ENCODE measurements at regions not wholly inside any gene's neighbourhood (a gene's known extent, or its start where the extent isn't known, plus 50 kb on each side); places are given as distances from the start of the nearest gene placed in this dataset.

GRCh38 chr13:31853643-31854326, 114.5 kb downstream of the RXFP2 start:
- DNase-seq (ENCODE audit: low read depth) = no peak

DNA sequence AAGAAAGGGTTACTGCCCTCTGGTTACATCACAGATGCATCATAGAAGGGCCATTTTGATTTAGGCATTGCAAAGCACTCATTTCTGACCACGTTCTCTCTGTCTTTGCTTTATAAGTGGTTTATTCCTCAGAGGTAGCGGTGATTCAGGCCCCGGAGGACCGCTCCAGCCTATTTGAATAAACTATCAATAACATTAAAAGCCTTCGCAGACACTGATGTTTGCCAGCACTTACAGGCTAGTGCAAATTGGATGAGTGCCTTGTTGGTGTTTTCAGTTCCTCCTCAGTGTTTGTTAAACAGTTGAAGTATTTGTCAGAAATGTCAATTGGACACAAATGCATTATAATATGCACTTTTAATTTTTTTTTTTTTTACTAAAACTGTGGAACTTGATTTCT, 120.2 kb downstream of the RXFP2 start:
- no peak for DNase-seq (ENCODE audit: low read depth)

GRCh38 chr13:31860002-31860401, 120.7 kb downstream of the RXFP2 start:
- DNase-seq (ENCODE audit: low read depth) = no peak

- DNase-seq (ENCODE audit: low read depth) = no peak
Observed at GRCh38 chr13:31862828-31863227, 123.5 kb downstream of the RXFP2 start.

- DNase-seq (ENCODE audit: low read depth) = no peak
Observed at GRCh38 chr13:31864307-31864706, 125.0 kb downstream of the RXFP2 start.

- no peak for DNase-seq (ENCODE audit: low read depth)
Observed at GRCh38 chr13:31866099-31866498, 126.8 kb downstream of the RXFP2 start.

DNA sequence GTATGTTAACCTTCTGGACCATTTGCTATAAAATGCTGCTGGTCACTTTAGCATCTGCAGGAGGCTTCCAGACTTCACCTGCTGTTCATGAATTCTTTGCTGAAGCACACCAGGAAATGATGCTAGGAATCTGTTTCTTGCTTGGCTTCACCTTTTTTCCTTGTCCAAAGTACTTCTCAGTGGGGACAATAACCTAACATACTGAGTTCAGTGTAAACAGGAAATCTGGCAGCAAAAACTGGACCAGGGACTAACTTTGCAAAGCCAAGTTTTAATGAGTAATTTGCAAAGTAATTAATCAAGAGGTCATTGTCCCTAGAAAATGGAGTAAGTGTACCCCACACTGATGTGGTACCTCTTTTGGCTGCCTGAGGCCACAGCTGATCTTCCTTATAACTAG, 128.4 kb downstream of the RXFP2 start:
- DNase-seq (ENCODE audit: low read depth) = no peak

GRCh38 chr13:31869582-31869981, 130.3 kb downstream of the RXFP2 start:
- no peak for DNase-seq (ENCODE audit: low read depth)

DNA sequence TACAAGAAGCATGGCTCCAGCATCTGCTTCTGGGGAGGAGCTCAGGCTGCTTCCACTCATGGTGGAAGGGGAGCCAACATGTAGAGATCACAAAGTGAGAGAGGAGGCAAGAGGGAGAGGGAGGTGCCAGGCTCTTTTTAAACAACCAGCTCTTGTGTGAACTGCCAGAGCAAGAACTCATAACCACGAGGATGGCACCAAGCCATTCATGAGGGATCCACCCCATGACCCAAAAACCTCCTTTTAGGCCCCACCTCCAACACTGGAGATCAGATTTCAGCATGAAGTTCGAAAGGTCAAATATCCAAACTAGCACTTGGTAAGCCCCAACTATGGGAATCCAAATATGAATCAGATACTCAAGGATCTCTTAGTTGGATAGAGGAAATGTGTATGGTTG, 131.2 kb downstream of the RXFP2 start:
- DNase-seq (ENCODE audit: low read depth) = no peak

DNA sequence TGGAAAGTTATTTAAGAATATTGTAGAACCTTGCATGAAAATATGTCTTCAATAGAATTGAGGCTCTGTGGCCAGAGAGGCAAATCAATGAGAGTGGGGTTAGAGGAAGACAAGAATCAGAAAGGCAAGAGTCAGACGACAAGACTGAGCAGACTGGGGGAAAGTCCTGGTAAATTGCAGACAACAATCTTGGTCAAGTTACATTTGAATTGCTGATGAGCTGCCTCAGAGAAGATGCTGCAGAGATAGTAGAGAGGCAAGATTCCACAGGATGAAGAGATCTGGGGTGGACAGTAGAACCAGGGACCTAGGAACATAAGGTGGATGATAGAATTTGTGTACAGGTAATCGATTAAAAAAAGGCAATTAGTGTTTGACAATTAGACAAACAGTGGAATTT, 133.8 kb downstream of the RXFP2 start:
- no peak for DNase-seq (ENCODE audit: low read depth)

DNA sequence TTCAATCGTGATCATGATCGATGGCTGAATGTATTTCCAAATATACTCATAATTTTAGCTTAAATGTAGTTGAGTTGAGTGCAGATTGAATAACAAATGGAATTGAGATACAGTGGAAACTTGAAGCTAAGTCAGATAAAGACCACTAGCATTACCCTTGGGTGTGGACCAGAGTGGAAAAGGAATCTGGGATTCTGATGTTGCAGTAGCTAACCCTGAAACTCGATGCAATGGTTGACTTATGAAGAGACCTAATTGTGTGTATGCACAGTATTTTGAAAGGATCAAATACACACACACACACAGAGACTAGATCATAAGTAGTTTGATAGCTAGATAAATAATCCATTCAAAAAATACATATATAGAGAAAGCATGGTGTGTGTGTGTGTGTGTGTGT, 135.8 kb downstream of the RXFP2 start:
- no peak for DNase-seq (ENCODE audit: low read depth)

GRCh38 chr13:31878052-31878451, 138.7 kb downstream of the RXFP2 start:
- no peak for DNase-seq (ENCODE audit: low read depth)

DNA sequence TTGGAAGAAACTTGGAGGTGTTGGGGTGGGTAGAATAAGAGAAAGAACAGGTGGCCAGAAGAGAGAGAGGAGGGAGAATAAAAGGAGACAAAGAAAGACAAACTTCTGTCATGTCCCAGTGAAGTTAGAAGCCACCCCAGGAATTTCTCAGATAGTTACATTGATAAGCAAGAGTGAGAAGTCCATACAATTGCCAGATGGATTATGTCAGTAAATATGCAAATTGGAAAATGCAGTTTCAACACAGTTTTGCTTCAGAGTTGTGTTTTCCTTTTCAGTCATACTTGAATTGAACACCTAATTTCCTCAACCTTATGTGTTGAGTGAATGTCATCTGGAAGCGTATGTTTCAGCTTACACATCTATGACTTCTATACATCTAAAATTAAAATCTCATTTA, 139.2 kb downstream of the RXFP2 start:
- DNase-seq (ENCODE audit: low read depth) = no peak

GRCh38 chr13:31878955-31879354, 139.6 kb downstream of the RXFP2 start:
- DNase-seq (ENCODE audit: low read depth) = no peak

GRCh38 chr13:31880851-31881494, 141.6 kb downstream of the RXFP2 start:
- DNase-seq (ENCODE audit: low read depth) = no peak

GRCh38 chr13:31881495-31881882, 142.2 kb downstream of the RXFP2 start:
- DNase-seq (ENCODE audit: low read depth) = no peak

DNA sequence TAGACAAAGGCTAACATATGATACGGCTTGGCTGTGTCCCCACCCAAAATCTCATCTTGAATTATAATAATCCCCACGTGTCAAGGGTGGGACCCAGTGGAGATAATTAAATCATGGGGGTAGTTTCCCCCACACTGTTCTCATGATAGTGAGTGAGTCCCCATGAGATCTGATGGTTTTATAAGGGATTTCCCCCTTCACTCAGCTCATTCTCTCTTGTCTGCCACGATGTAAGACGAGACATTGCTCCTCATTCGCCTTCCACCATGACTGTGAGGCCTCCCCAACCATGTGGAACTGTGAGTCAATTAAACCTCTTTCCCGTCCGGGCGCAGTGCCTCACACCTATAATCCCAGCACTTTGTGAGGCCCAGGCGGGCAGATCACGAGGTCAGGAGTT, 143.5 kb downstream of the RXFP2 start:
- no peak for DNase-seq (ENCODE audit: low read depth)

DNA sequence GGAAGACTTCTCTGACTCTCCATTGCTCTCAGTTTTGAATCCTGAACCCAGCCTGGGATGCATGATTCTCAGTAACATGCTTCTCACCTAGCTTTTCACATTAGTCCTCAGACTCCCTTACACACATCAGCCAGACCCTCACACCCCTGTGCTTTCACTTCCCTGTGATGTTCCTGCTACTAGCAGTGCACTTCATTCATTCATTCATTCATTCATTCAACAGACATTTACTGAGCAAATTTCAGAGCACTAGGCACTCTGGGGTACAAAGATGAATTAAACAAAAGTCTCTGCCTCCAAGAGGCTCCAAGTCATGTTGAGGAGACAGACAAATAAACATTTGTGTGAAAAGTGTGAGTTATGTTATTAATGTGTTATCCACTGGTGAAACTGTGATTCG, 145.2 kb downstream of the RXFP2 start:
- no peak for DNase-seq (ENCODE audit: low read depth)

DNA sequence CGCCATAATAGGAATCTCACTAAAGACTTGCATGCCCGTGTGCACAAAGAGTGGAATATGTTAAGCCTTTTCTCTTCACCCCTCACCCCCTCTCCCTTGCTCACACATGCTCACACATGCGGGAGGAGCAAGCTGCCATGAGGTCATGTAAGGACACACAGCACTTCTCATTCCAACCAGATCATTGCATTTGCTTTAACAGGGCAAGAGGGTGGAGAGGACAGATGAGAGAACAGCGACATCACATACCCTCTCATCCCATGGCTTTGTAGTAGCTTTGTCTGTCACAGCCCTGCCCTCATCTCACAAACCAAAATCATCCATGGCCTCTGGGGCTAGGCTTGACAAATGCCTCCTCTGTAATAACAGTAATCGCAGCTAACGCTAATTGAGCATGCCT, 145.6 kb upstream of the FRY start:
- DNase-seq (ENCODE audit: low read depth) = no peak

DNA sequence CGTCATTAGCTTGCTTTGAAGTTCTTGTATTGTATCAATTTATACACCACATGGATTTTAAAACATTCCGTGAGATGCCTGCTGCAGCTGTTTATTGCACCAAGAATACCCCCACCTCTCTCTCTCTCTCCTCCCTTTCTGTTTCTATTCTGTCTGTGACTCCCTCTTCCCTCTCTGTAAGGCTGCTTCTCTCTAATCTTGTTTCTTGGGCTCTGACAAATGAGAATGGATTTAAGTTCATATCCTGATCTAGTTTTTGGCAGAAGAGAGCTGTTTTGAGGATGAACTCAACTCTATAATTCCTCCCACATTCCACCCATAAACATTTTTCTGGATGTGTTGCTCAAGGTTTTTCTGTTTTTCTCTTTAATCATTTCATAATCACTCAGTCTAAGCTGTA, 144.3 kb upstream of the FRY start:
- DNase-seq (ENCODE audit: low read depth) = no peak

- DNase-seq (ENCODE audit: low read depth) = no peak
Observed at GRCh38 chr13:31890946-31891345, 140.6 kb upstream of the FRY start.

DNA sequence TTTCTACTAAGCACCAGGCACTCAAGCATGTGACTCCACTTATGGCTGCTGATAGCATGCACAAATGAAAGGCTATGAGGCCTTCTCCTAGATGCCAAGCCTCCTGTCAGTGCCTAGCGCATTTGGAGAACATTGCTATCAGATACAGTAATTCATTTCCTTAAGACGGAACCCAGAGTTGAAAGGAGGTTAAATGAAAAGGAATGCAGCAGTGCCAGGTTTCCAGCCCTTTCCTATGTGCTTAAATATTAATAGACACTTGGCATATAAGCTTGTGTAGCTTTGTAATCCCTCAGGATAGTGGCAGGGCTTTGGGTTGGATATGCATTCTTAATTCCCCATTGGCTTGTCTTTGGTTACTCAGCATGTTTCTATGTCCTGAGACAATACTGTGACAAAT, 140.1 kb upstream of the FRY start:
- DNase-seq (ENCODE audit: low read depth) = no peak

- no peak for DNase-seq (ENCODE audit: low read depth)
Observed at GRCh38 chr13:31894931-31895330, 136.6 kb upstream of the FRY start.

- no peak for DNase-seq (ENCODE audit: low read depth)
Observed at GRCh38 chr13:31895691-31896090, 135.9 kb upstream of the FRY start.

Measured in activated T-cell treated with anti-CD3 and anti-CD28 coated beads for 1 hour (primary cell).